GM18867 (cell line): ENCODE measurements at regions not wholly inside any gene's neighbourhood (a gene's known extent, or its start where the extent isn't known, plus 50 kb on each side); places are given as distances from the start of the nearest gene placed in this dataset.

Source experiments
- ATAC-seq: cut with Tn5 transposase; IDR thresholded peaks from one replicate; pipeline ENCODE4 v1.9.1; 2021; ENCODE audit warnings: mild to moderate bottlenecking, moderate library complexity; ENCODE audit not compliant: unreplicated experiment

DNA sequence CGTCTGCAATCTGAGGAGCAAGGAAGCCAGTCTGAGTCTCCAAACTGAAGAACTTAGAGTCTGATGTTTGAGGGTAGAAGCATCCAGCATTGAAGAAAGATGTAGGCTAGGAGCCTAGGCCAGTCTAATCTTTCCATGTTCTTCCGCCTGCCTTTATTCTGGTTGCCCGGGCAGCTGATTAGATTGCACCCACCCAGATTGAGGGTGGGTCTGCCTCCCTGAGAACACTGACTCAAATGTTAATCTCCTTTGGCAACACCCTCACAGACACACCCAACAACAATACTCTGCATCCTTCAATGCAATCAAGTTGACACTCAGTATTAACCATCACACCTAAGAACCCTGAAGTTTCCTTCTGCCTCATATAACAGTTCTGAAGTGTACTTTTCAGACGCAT lies 350.1 kb downstream of the RFPL4B start:
- ATAC-seq: no peak

DNA sequence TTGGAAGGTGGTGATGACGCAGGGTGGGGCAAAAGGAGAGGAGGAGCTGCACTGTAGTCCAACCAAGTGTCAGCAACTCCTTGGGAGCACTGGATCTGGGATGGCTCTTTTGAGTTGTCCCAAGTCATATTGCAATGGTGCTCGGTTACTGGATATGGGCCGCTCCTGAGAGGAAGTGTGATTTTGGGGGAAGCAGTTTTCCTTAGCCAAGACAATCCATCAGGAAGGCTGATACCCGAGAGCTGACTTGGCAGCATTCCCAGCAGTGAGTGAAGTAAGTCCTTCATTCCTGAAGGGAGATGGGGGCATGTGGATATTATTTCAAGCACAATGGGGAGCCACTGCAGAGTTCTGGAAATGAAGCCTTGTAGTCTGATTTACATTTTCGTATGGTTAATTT lies 354.1 kb downstream of the RFPL4B start:
- ATAC-seq: no peak

DNA sequence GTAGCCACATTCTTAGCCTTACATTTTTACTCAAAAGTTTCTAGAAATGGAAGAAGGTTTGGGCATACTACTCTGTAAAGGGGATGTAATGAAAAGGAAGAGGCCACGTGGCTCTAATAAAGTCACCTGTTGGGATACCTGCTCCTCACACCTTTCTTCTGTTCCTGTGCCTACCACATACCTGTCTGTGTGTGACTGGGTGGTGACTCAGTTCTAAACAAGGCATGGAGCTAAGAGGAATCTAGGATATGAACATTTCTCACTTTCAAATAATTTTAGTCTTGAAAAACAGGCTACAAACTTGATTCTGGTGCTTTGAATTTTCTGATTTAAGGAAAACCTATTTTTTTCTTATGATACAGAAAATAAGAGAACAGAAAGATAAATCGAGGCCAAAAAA lies 363.6 kb downstream of the RFPL4B start:
- no peak for ATAC-seq

- ATAC-seq: no peak
Measured at GRCh38 chr6:112713402-112713801, 366.3 kb downstream of the RFPL4B start.

DNA sequence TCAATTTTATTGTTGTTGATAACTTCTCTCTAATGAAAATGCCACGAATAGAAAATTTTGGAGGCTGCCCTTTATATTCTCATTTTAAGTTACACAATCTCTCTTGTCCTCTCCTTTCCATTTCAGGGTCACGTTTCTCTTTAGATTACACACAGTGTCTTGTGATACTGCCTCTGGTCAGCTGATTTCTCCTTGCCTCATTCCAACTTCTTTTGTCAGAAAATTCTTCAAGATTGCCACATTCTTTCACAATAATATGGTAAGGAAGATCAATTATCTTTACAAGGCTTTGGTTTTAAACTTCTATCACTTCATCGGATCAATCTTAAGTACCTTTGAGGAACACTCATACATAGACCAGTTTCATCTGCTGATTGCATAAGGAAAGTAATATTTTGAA lies 370.3 kb downstream of the RFPL4B start:
- no peak for ATAC-seq

DNA sequence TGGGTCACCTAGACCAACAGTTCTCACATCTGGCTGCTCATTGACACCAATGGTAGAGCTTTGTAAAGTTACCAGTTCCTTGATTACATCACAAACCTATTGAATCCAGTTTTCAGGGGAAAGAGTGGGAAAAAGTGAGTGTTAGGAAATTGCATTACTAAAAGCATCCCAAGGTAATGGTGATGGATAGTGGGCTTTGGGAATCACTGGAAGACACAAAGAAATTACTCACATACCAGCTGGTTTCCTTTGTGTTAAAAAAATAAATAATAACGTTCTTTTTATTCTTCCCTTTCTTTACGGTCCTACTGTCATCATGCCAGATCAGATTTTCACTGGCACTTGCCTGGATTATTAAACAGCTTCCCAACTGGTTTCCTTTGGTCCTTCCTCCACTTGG lies 370.7 kb downstream of the RFPL4B start:
- ATAC-seq: no peak

- ATAC-seq: no peak
Measured at GRCh38 chr6:112725541-112726085, 378.5 kb downstream of the RFPL4B start.

DNA sequence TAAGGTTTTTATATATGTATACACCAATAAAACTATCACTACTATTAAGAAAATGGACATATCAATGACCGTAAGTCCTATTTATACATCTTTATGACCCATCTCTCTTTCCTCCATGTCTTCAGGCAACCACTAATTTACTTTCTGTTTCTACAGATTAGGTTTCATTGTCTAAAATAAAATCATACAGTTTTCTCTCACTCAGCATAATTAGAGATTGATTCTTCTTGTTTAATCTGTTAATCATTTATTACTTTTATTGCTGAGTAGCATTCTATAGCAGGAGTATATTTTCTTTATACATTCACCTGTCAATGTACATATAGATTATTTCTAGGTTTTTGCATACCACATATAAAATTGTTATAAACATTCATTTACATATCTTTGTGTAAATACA lies 388.0 kb downstream of the RFPL4B start:
- ATAC-seq: no peak

DNA sequence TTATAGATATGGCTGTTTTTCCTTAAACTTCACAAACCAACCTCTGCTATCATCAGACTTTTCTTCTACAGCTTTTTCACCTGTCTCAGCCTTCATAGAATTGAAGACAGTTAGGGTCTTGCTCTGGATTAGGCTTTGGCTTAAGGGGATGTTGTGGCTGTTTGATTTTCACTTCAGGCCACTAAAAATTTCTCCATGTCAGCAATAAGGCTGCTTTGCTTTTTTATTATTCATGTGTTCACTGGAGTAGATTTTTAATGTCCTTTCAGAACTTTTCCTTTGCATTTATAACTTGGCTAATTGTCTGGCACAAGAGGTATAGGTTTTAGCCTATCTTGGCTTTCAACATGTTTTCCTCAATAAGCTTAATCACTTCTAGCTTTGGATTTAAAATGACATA lies 392.6 kb downstream of the RFPL4B start:
- no peak for ATAC-seq

DNA sequence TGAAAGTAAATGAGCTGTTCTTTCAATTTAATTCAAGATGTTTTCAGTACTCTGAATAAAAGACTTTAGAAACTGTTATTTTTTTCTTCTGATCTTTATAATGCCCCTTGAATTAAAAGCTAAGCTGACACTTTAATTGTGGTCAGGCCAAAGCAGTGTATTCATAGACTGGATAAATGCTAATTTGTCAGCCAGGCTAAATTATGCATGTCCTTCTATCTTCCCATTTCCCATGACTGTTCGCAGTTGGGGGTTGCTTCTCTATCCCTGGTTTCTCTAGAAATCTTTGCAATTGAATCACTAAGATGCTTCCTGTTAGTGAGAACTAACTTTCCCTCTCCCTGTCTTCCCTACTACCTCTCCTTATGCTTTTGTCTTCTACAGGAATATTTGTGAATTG lies 396.2 kb downstream of the RFPL4B start:
- ATAC-seq: no peak

GRCh38 chr6:112744827-112745226 lies 397.7 kb downstream of the RFPL4B start:
- ATAC-seq: no peak

GRCh38 chr6:112745765-112746164 lies 398.6 kb downstream of the RFPL4B start:
- no peak for ATAC-seq

DNA sequence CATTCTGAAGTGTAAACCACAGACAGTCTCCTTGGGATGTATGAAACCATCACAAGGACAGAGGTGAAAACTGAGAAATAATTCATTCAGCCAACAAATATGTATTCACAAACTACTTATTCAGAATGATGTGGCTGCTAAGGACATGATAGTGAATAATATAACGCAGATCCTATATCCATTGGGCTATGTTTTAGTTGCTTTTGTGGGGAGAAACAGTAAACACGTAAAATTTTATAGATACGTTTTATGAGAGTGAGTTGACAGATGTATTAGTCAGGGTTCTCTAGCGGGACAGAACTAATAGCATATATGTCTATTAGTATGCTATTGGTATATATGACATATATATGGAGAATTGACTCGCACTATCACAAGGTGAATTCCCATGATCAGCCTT lies 402.5 kb downstream of the RFPL4B start:
- no peak for ATAC-seq

DNA sequence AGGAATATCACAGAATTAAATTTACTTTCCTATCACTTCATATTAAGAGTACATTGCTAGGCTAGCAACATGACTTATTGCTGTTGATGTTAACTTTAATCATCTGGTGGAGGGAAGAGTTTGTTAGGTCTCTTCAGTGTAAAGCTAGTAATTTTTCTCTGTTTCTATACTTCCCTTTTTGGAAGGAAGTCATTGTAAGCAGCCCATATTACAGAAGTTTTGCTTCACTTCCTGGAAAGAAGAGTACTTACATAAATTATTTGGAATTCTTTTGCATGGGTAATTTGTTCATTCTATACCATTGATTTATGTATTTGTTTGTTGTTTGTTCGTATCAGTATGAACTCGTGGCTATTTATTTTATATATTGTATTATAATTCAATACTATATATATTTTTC lies 405.2 kb downstream of the RFPL4B start:
- ATAC-seq: no peak

DNA sequence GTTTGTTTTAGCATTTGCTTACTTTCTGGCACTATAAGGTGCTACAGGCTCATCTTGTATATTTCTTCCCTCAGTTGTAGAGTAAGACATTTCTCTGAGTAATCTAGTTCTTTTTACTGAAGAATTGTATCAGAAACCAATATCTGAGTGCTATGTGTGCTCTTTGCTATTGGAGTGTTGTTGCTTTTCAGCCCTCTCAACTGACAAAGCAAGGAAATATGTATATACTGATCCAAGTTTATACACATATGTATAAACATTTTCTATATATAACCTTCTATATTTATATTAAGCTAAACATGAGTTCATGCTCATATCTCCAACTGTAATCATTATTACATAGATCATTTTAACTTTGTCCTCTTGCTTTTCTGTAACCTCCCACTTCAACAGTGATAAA lies 405.7 kb downstream of the RFPL4B start:
- no peak for ATAC-seq

DNA sequence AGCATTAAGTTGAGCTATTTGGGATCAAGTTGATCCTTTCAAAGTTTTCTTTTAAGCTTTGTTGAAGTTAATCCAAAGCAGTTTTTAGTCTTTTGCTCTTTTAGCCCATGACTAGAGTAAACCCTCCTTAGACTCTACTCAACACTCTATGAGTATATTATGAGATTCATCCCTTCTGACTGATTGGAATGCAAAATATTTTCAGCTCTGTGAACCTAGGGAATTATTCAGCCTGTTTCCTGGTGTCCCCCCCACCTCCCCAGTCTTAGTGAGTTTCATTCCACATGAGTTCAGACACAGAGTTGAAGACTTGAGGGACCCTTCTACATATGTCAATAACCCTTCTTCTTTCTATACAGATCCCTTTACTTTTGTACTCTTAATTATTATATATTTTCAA lies 413.7 kb downstream of the RFPL4B start:
- ATAC-seq: no peak

DNA sequence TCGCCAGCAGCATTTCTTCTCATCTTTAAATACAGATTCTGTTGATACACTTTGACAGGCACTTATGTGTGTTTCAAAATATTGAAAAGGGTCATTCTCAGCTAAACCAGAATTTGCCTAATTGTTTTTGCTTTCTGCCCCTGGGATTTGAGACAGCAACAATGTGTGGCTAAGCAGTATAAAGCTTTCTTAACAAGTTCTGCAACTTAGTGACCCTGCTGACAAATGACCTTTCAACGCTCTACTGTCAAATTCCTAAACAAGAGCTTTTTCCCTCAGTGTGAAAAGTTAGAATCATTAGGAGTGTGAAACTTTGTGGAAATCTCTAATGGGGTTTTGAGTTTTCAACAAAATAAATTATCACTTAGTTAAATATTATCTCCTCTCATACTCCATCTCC lies 414.6 kb downstream of the RFPL4B start:
- no peak for ATAC-seq

- no peak for ATAC-seq
Measured at GRCh38 chr6:112764377-112764776, 417.2 kb downstream of the RFPL4B start.

DNA sequence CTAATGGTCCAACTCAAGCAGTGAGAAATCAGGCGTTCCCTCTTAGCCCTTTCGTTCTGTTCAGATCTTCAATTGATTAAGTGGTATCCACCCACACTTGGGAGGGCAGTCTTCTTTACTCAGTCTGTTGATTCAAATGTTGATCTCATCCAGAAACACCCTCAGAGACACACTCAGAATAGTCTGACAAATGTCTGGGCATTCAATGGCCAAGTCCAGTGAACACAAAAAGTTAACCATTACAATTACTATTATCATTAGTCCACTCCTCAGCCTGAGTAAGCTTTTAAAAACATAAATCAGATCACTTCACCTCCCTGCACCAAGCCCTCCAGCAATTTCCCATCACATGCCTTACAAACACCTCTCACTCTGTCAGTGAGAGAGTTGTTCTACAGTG lies 423.2 kb downstream of the RFPL4B start:
- ATAC-seq: no peak

GRCh38 chr6:112773187-112773586 lies 426.1 kb downstream of the RFPL4B start:
- ATAC-seq: no peak

DNA sequence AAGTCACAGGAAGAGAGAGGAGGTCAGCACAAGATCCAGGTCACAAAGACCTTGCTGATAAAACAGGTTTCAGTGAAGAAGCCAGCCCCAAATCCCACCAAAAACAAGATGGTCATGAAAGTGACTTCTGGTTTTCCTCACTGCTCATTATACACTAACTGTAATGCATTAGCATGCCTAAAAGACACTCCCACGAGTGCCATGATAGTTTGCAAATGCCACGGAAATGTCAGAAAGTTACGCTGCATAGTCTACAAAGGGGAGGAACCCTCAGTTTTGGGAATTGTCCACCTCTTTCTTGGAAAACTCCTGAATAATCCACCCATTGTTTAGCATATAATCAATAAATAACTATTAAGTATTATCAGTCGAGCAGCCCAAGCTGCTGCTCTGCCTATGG lies 427.2 kb downstream of the RFPL4B start:
- no peak for ATAC-seq

GRCh38 chr6:112780498-112781096 lies 433.5 kb downstream of the RFPL4B start:
- peak; percentile 95 for ATAC-seq

DNA sequence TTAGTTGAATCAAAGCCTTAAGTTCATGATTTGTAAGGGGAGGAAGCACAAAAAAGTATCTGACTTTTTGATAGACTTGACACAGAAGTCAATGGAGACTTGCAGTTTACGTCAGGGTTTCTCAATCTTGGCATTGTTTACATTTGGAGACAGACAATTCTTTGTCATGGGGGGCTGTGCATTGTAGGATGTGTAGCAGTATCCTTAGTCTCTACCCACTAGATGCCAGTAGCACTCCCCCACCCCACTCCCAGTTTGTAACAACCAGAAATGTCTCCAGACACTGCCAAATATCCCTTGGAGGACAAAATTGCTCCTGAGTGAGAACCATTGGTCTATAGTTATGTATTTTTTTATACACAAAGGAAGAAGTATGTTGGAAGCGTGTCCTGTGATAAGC lies 434.1 kb downstream of the RFPL4B start:
- ATAC-seq: no peak
